Endothelial cell of umbilical vein (primary cell): ENCODE measurements at regions not wholly inside any gene's neighbourhood (a gene's known extent, or its start where the extent isn't known, plus 50 kb on each side); places are given as distances from the start of the nearest gene placed in this dataset.

ENCODE experiments used
- MYC ChIP-seq: IDR thresholded peaks from one replicate; pipeline ENCODE4 v1.6.1; 2011; ENCODE audit warnings: mild to moderate bottlenecking, low read depth, low read length
- POLR2A ChIP-seq: IDR thresholded peaks from 2 replicates; pipeline ENCODE4 v1.6.1; 2012; ENCODE audit warnings: low read depth, mild to moderate bottlenecking, control low read depth, low read length
- POLR2AphosphoS5 ChIP-seq: IDR thresholded peaks from 2 replicates; pipeline ENCODE4 v1.6.1; 2012; ENCODE audit warnings: low read depth, mild to moderate bottlenecking, control low read depth, low read length, moderate library complexity; ENCODE audit not compliant: insufficient read depth
- TF ChIP-seq, protein P1 (sequence below), 2 donors: IDR thresholded peaks; 1 replicate in 1 of 2; 2 replicates in 1 of 2; pipeline ENCODE4 v1.5.1; 2011; ENCODE audit warnings: low read length in 2 of 2, mild to moderate bottlenecking in 2 of 2, moderate library complexity in 2 of 2, control low read depth in 1 of 2, inconsistent platforms in 1 of 2, low read depth in 1 of 2; ENCODE audit not compliant: insufficient read depth in 1 of 2; ENCODE audit errors: extremely low read depth in 1 of 2

DNA sequence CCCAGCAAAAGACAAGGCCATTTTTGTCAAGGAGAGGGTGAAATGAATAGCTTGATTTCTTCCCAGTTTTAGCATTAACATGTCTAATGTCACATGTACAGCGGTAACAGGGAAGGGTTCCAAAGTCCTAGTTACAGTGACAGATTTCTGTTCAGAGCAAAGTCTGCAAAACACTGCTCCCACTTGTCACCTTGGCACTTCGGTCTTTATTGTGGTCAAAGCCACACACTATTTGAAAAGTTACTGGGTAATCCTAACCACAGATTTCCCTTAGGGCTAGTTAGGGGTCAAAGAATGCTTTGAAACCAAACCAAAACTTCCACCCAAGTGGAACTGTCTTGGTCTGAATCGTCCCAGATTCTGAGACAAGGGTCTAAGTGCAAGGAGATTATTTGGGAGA, 455.6 kb downstream of the HS3ST3B1 start:
- TF ChIP-seq POLR2A (no peak), POLR2AphosphoS5 (no peak), MYC (no peak)
- TF ChIP-seq, protein P1, sequence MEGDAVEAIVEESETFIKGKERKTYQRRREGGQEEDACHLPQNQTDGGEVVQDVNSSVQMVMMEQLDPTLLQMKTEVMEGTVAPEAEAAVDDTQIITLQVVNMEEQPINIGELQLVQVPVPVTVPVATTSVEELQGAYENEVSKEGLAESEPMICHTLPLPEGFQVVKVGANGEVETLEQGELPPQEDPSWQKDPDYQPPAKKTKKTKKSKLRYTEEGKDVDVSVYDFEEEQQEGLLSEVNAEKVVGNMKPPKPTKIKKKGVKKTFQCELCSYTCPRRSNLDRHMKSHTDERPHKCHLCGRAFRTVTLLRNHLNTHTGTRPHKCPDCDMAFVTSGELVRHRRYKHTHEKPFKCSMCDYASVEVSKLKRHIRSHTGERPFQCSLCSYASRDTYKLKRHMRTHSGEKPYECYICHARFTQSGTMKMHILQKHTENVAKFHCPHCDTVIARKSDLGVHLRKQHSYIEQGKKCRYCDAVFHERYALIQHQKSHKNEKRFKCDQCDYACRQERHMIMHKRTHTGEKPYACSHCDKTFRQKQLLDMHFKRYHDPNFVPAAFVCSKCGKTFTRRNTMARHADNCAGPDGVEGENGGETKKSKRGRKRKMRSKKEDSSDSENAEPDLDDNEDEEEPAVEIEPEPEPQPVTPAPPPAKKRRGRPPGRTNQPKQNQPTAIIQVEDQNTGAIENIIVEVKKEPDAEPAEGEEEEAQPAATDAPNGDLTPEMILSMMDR (IDR thresholded peaks at IDR 0.05; ENCODE audit: extremely low read depth in 1 of 2, insufficient read depth in 1 of 2, low read depth in 1 of 2, low read length in 2 of 2): no peak
